ENCODE measurements at regions not wholly inside any gene's neighbourhood (a gene's known extent, or its start where the extent isn't known, plus 50 kb on each side); places are given as distances from the start of the nearest gene placed in this dataset.
"Not testable (repeated sequence)": the region's sequence is repeated elsewhere in the genome, so short reads cannot be mapped to it uniquely, and the experiment has no call there.

DNA sequence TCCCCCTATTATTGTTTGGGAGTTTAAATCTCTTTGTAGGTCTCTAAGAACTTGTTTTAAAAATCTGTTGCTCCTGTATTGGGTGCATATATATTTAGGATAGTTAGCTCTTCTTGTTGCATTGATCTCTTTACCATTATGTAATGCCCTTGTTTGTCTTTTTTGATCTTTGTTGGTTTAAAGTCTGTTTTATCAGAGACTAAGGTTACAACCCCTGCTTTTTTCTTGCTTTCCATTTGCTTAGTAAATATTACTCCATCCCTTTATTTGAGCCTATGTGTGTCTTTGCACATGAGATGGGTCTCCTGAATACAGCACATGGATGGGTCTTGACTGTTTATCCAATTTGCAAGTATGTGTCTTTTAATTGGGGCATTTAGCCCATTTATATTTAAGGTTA is 267.4 kb downstream of the ZWINT start:
- TF ChIP-seq CTCF (conservative IDR thresholded peaks at IDR 0.05); EZH2 (IDR thresholded peaks at IDR 0.05; ENCODE audit: low read depth): not testable (repeated sequence)
